ENCODE measurements at regions not wholly inside any gene's neighbourhood (a gene's known extent, or its start where the extent isn't known, plus 50 kb on each side); places are given as distances from the start of the nearest gene placed in this dataset.
A peak's percentile ranks its signal among the peaks of the same experiment; 100 is the strongest.

GRCh38 chrX:15956681-15957080, 102.1 kb upstream of the AP1S2 start:
- TF ChIP-seq PAX5 (IDR thresholded peaks at IDR 0.05; ENCODE audit: insufficient read depth, low read length, severe bottlenecking), result no peak
- TF ChIP-seq SPI1 (IDR thresholded peaks at IDR 0.05; ENCODE audit: low read depth, low read length), result no peak
- no peak for TF ChIP-seq POLR2A (IDR thresholded peaks at IDR 0.05; ENCODE audit: low read depth, low read length)
- no peak for TF ChIP-seq POU2F2 (IDR thresholded peaks at IDR 0.05; ENCODE audit: low read depth, low read length)
- TF ChIP-seq TAF1 (IDR thresholded peaks at IDR 0.05; ENCODE audit: low read depth, low read length), result no peak
- no peak for TF ChIP-seq POLR2AphosphoS5 (IDR thresholded peaks at IDR 0.05; ENCODE audit: low read depth, low read length)
- FAIRE-seq, result no peak
- DNase-seq (ENCODE audit: insufficient read length, low spot score), result no peak

DNA sequence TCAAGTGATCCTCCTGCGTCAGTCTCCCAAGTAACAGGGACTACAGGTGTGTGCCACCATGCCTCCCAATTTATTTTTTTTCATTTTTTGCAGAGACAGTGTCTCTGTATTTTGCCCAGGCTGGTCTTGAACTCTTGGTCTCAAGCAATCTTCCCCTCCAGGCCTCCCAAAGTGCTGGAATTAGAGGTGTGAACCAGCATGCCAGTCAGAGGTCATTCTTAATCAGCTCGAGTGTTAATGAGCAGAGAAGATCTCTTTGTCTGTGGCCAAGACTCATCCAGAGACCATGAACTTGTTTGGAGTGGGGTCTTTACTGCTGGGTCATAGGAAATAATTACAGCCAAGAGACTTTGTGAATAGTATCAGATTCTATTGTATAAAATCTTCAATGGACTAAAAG, 99.2 kb upstream of the AP1S2 start:
- no peak for FAIRE-seq
- no peak for TF ChIP-seq SPI1 (IDR thresholded peaks at IDR 0.05; ENCODE audit: low read depth, low read length)
- TF ChIP-seq POU2F2 (IDR thresholded peaks at IDR 0.05; ENCODE audit: low read depth, low read length), result no peak
- TF ChIP-seq POLR2AphosphoS5 (IDR thresholded peaks at IDR 0.05; ENCODE audit: low read depth, low read length), result no peak
- TF ChIP-seq POLR2A (IDR thresholded peaks at IDR 0.05; ENCODE audit: low read depth, low read length), result no peak
- TF ChIP-seq TAF1 (IDR thresholded peaks at IDR 0.05; ENCODE audit: low read depth, low read length), result no peak
- TF ChIP-seq PAX5 (IDR thresholded peaks at IDR 0.05; ENCODE audit: insufficient read depth, low read length, severe bottlenecking), result no peak

GRCh38 chrX:15952212-15952611, 97.6 kb upstream of the AP1S2 start:
- DNase-seq (ENCODE audit: insufficient read length, low spot score) (no peak), FAIRE-seq (peak; percentile 5)
- TF ChIP-seq TAF1 (IDR thresholded peaks at IDR 0.05; ENCODE audit: low read depth, low read length) (no peak), POLR2AphosphoS5 (IDR thresholded peaks at IDR 0.05; ENCODE audit: low read depth, low read length) (no peak), SPI1 (IDR thresholded peaks at IDR 0.05; ENCODE audit: low read depth, low read length) (peak; percentile 43; the same call in 1 of the 2 replicates), POLR2A (IDR thresholded peaks at IDR 0.05; ENCODE audit: low read depth, low read length) (no peak)

More for the DNA sequence above, 99.2 kb upstream of the AP1S2 start:
- DNase-seq (ENCODE audit: insufficient read length, low spot score), result no peak

- TF ChIP-seq TAF1 (IDR thresholded peaks at IDR 0.05; ENCODE audit: low read depth, low read length) (no peak), POU2F2 (IDR thresholded peaks at IDR 0.05; ENCODE audit: low read depth, low read length) (no peak), SPI1 (IDR thresholded peaks at IDR 0.05; ENCODE audit: low read depth, low read length) (no peak), POLR2AphosphoS5 (IDR thresholded peaks at IDR 0.05; ENCODE audit: low read depth, low read length) (no peak), PAX5 (IDR thresholded peaks at IDR 0.05; ENCODE audit: insufficient read depth, low read length, severe bottlenecking) (no peak), POLR2A (IDR thresholded peaks at IDR 0.05; ENCODE audit: low read depth, low read length) (no peak)
- DNase-seq (ENCODE audit: insufficient read length, low spot score), result no peak
Measured at GRCh38 chrX:15948318-15948660, 93.7 kb upstream of the AP1S2 start.

DNA sequence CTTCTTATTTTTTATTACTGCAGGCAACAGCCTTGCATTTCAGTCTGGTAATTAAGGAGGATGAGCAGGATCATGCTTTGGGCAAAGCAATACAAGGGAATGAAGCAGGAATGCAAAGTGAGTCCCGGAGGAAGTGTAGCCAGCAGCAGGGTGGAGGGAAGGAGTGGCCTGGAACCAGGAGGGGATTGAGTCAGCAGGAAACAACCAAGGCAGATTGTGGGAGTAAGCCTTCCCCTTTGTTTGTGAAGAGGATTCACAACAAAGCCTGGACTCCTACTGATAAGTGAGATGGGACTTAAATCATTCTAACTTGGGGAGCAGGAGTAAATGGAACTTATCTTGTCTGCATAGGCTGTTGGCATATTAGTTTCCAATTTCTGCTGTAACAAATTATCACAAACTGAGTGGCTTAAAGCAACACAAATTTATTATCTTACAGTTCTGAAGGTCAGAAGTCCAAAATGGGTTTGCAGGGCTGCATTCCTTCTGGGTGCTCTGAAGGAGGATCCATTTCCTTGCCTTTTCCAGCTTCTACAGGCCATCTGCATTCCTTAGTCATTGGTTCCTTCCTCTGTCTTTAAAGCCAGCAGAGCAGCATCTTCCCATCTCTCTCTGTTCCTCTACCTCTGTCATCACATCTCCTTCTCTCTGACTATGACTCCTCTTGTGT, 93.2 kb upstream of the AP1S2 start:
- peak; percentile 43 for FAIRE-seq

More at GRCh38 chrX:15948318-15948660, 93.7 kb upstream of the AP1S2 start:
- no peak for FAIRE-seq

DNA sequence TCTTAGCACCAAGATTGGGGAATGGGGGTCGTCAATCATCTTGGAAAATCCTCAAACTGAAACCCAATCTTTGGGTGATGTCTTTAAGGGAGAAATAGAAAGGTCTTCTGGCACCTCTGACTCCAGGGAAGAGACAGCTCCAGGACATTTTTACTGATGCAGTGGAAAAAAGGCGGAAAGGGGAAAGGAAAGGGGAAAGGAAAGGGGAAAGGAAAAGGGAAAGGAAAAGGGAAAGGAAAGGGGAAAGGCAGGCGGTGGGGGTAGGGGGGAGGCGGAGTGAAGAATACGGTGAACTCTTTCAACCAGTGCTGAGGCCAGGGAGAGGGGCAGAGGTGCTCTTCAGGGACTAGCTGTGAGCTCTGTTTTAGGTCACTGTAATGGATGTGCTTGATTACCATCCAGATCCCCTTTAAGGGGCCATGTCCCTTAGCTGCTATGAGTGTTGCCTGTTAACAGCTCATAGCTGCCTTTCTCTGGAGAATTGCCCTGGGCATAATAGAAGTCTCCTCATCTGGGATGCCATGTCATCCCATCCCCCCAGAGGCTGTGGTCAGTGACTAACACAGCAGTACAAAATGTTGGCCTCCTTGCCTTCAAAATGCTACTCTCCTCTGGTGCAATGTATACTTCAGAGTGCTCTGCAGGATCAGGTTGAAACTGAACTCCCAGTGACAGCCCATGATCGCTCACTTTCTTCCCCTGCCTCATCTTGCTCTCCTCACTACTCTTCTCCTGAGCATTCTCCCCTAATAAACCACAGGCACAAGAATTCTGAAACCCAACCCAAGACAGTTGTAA, 92.4 kb upstream of the AP1S2 start:
- no peak for TF ChIP-seq POLR2AphosphoS5 (IDR thresholded peaks at IDR 0.05; ENCODE audit: low read depth, low read length)
- TF ChIP-seq PAX5 (IDR thresholded peaks at IDR 0.05; ENCODE audit: insufficient read depth, low read length, severe bottlenecking), result no peak
- no peak for TF ChIP-seq POLR2A (IDR thresholded peaks at IDR 0.05; ENCODE audit: low read depth, low read length)
- no peak for TF ChIP-seq SPI1 (IDR thresholded peaks at IDR 0.05; ENCODE audit: low read depth, low read length)
- TF ChIP-seq TAF1 (IDR thresholded peaks at IDR 0.05; ENCODE audit: low read depth, low read length), result no peak
- TF ChIP-seq POU2F2 (IDR thresholded peaks at IDR 0.05; ENCODE audit: low read depth, low read length), result no peak
- DNase-seq (ENCODE audit: insufficient read length, low spot score) (no peak), FAIRE-seq (peak; percentile 31)

More for the DNA sequence above, 93.2 kb upstream of the AP1S2 start:
- no peak for DNase-seq (ENCODE audit: insufficient read length, low spot score)
- TF ChIP-seq TAF1 (IDR thresholded peaks at IDR 0.05; ENCODE audit: low read depth, low read length) (no peak), POLR2A (IDR thresholded peaks at IDR 0.05; ENCODE audit: low read depth, low read length) (no peak), POU2F2 (IDR thresholded peaks at IDR 0.05; ENCODE audit: low read depth, low read length) (no peak), SPI1 (IDR thresholded peaks at IDR 0.05; ENCODE audit: low read depth, low read length) (no peak)

GRCh38 chrX:15943391-15943790, 88.8 kb upstream of the AP1S2 start:
- no peak for TF ChIP-seq SPI1 (IDR thresholded peaks at IDR 0.05; ENCODE audit: low read depth, low read length)
- TF ChIP-seq POLR2A (IDR thresholded peaks at IDR 0.05; ENCODE audit: low read depth, low read length), result no peak
- TF ChIP-seq PAX5 (IDR thresholded peaks at IDR 0.05; ENCODE audit: insufficient read depth, low read length, severe bottlenecking), result no peak
- no peak for TF ChIP-seq POU2F2 (IDR thresholded peaks at IDR 0.05; ENCODE audit: low read depth, low read length)
- TF ChIP-seq POLR2AphosphoS5 (IDR thresholded peaks at IDR 0.05; ENCODE audit: low read depth, low read length), result no peak
- FAIRE-seq, result peak; percentile 61

DNA sequence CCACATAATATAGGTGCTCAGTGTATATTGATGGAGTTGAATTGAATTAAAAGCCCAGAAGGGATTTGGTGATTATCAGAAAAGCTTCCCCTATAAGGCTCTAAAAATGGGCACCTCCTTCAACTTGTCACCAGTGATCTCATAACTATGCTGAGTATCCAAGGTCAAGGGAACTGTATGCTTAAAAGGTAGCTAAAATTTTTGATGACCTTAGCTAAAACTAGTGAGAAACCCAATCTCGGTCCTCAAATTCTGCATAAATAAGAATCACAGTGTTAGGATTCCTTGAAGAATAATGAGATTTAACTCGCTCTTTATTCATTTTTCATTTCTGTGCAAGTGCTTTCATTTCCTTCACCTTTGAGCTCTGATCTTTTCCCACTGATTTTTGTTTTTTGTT, 87.7 kb upstream of the AP1S2 start:
- TF ChIP-seq POU2F2 (IDR thresholded peaks at IDR 0.05; ENCODE audit: low read depth, low read length) (no peak), POLR2A (IDR thresholded peaks at IDR 0.05; ENCODE audit: low read depth, low read length) (no peak), TAF1 (IDR thresholded peaks at IDR 0.05; ENCODE audit: low read depth, low read length) (no peak)
- DNase-seq (ENCODE audit: insufficient read length, low spot score), result no peak

More at GRCh38 chrX:15943391-15943790, 88.8 kb upstream of the AP1S2 start:
- no peak for DNase-seq (ENCODE audit: insufficient read length, low spot score)

DNA sequence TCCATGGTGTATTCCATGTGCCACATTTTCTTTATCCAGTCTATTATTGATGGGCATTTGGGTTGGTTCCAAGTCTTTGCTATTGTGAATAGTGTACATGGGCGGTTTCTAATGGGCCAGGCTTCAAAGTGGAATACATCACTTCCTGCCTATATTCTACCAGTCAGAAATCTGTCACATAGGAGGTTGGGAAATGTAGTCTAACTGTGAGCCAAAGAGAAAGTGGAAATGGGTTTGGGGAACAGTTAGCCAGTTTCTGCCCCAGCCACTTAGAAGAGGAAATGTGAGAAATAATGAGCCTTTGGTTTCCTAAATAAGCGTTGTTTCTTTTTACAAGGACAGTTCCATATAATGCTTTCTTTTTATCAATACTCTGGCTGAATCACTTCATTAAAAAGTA, 85.1 kb upstream of the AP1S2 start:
- FAIRE-seq (no peak), DNase-seq (ENCODE audit: insufficient read length, low spot score) (no peak)
- TF ChIP-seq POLR2A (IDR thresholded peaks at IDR 0.05; ENCODE audit: low read depth, low read length), result no peak
- no peak for TF ChIP-seq TAF1 (IDR thresholded peaks at IDR 0.05; ENCODE audit: low read depth, low read length)

More for the DNA sequence above, 87.7 kb upstream of the AP1S2 start:
- no peak for FAIRE-seq

GRCh38 chrX:15938072-15938471, 83.5 kb upstream of the AP1S2 start:
- DNase-seq (ENCODE audit: insufficient read length, low spot score) (no peak), FAIRE-seq (no peak)
- no peak for TF ChIP-seq POLR2A (IDR thresholded peaks at IDR 0.05; ENCODE audit: low read depth, low read length)
